HepG2 (cell line): ENCODE measurements at regions not wholly inside any gene's neighbourhood (a gene's known extent, or its start where the extent isn't known, plus 50 kb on each side); places are given as distances from the start of the nearest gene placed in this dataset.
A peak's percentile ranks its signal among the peaks of the same experiment; 100 is the strongest.

Source experiments
- ATAC-seq: fragments of 200-7000 bp; cut with Tn5 transposase; 3 replicates; pipeline ENCODE4 v1.9.1; 2020; ENCODE audit warnings: mild to moderate bottlenecking, moderate library complexity
- BruUV-seq: library from RNA; stranded (reverse); fragments of 400-500 nt; replicated peaks from 2 replicates; lab custom pipeline; 2021; lab: Mats Ljungman, UMichigan
- CTCF ChIA-PET: fragments of 300-600 bp; formaldehyde crosslinking; extraction: SDS; loops from one replicate; lab custom pipeline; 2021; ENCODE audit warnings: low total read pairs, inconsistent platforms, low intra/inter-chr PET ratio; lab: Yijun Ruan, JAX
- POLR2A ChIA-PET: fragments of 350-600 bp; sonication (Branson Sonifier 250); formaldehyde crosslinking; loops from one replicate; lab custom pipeline; 2020; ENCODE audit warnings: antibody characterized with exemption, inconsistent platforms; lab: Yijun Ruan, JAX
- DNase-seq: peaks from one replicate; pipeline ENCODE4 v3.0.0-alpha.2; 2015; ENCODE audit warnings: low spot score
- FAIRE-seq: peaks from 3 replicates; lab custom pipeline; 2011; peaks lifted over from hg19 to GRCh38; lab: Jason Lieb, UNC
- H2AFZ ChIP-seq: one replicate; pipeline ENCODE4 v1.6.1; 2011; ENCODE audit warnings: low read length, inconsistent platforms
- H3K27ac ChIP-seq: fragments of 300-600 bp; 3 replicates; pipeline ENCODE4 v1.8.0; 2011; ENCODE audit warnings: mixed run types, mild to moderate bottlenecking, mixed read lengths, low read length, inconsistent platforms; ENCODE audit not compliant: insufficient read depth; ENCODE audit errors: extremely low read length
- H3K27me3 ChIP-seq, 2 experiments: fragments of 200-600 bp in 1 of 2; 2 replicates in 1 of 2; 3 replicates in 1 of 2; pipeline versions ENCODE4 v1.6.0 to v1.8.0; 2011; ENCODE audit warnings: low read length in 2 of 2, mild to moderate bottlenecking in 2 of 2, moderate library complexity in 2 of 2, inconsistent platforms in 1 of 2; ENCODE audit not compliant: insufficient read depth in 2 of 2, control insufficient read depth in 1 of 2
- H3K36me3 ChIP-seq, 2 experiments: fragments of 200-600 bp in 1 of 2; replicated peaks in 1 of 2; 2 replicates in 1 of 2; 3 replicates in 1 of 2; pipeline versions ENCODE4 v1.5.1 to v1.8.0; 2011; ENCODE audit warnings: low read length in 2 of 2, inconsistent platforms in 1 of 2; ENCODE audit not compliant: insufficient read depth in 2 of 2, control insufficient read depth in 1 of 2
- H3K4me1 ChIP-seq: 2 replicates; pipeline ENCODE4 v1.5.1; 2012; ENCODE audit warnings: low read length, inconsistent platforms; ENCODE audit not compliant: insufficient read depth
- H3K4me2 ChIP-seq: 2 replicates; pipeline ENCODE4 v1.6.0; 2011; ENCODE audit warnings: low read depth, low read length, inconsistent platforms
- H3K4me3 ChIP-seq, 3 experiments: fragments of 200-600 bp in 1 of 3; sonication (generic), shearing (Covaris generic) in 1 of 3; replicated peaks in 1 of 3; 2 replicates each; pipeline ENCODE4 v1.5.1; 2011 to 2016; ENCODE audit warnings: low read length in 3 of 3, inconsistent platforms in 2 of 3, low read depth in 2 of 3, mild to moderate bottlenecking in 2 of 3, control low read depth in 1 of 3, mixed read lengths in 1 of 3; ENCODE audit not compliant: insufficient read depth in 1 of 3
- H3K79me2 ChIP-seq: one replicate; pipeline ENCODE4 v1.6.1; 2011; ENCODE audit warnings: low read length, inconsistent platforms; ENCODE audit not compliant: insufficient read depth
- H3K9ac ChIP-seq: 2 replicates; pipeline ENCODE4 v1.6.0; 2011; ENCODE audit warnings: mild to moderate bottlenecking, low read depth, low read length, inconsistent platforms; ENCODE audit not compliant: insufficient read depth
- H3K9me3 ChIP-seq: 2 replicates; pipeline ENCODE4 v1.5.1; 2012; ENCODE audit warnings: mild to moderate bottlenecking, low read length
- H4K20me1 ChIP-seq: 2 replicates; pipeline ENCODE4 v1.6.0; 2011; ENCODE audit warnings: inconsistent platforms, mild to moderate bottlenecking, low read length, moderate library complexity; ENCODE audit not compliant: insufficient read depth
- PCBP2 ChIP-seq: fragments of 200-400 bp; formaldehyde crosslinking; optimal IDR thresholded peaks from 2 replicates; pipeline ENCODE3; 2018; ENCODE audit warnings: low read length, low read depth; ENCODE audit not compliant: poor library complexity, severe bottlenecking
- ZNF7 ChIP-seq: IDR thresholded peaks from 2 replicates; pipeline ENCODE4 v1.6.1; 2016; ENCODE audit warnings: missing biosample characterization, missing genetic modification reagents
- WGBS: methylation state at CpG from one replicate; pipeline ENCODE4 v1.1.6; 2017; ENCODE audit warnings: low lambda C conversion rate; 5-methylcytosine and 5-hydroxymethylcytosine counted together
- in situ Hi-C: cut with HindIII; loops from 2 replicates; pipeline ENCODE4 v1.10.0; 2017; ENCODE audit warnings: low pct_unique_long_range_greater_than_20kb; ENCODE audit not compliant: extremely low pct_ligation_motif_present
- intact Hi-C: fragments of 100-400 bp; cut with micrococcal nuclease; formaldehyde crosslinking; loops from one replicate; pipeline ENCODE4 v1.10.0; 2022; ENCODE audit not compliant: unreplicated experiment
- TF ChIP-seq, protein P1 (sequence below): sonication (generic); formaldehyde crosslinking; IDR thresholded peaks from 2 replicates; pipeline ENCODE4 v1.5.0; 2020; ENCODE audit warnings: mild to moderate bottlenecking, missing genetic modification reagents, borderline replicate concordance

DNA sequence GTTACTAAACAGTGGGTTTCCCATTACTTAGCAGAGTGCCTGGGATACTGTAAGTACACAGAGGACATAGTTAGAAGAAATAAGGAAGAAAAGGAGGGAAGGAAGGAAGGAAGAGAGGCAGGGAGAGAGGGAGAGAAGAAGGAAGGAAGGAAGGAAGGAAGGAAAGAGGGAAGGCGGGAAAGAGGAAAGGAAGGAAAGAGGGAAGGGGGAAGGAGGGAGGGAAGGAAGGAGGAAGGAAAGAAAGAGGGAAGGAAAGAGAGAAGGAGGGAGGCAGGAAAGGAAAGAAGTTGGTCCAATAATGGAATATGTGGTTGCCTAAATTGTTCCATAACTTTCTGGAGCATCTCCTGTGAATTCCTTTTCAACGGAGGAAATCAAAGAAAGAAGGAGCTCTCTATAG lies 1230.4 kb downstream of the AACS start:
- Histone ChIP-seq H3K27ac (no peak overlapping the region), H3K36me3 (no peaks in the 10 kb centered on the region), H3K9ac (no peak overlapping the region), H2AFZ (no peak overlapping the region), H4K20me1 (no peaks in the 10 kb centered on the region), H3K4me3 (no peak overlapping the region), H3K27me3 (no peaks in the 10 kb centered on the region), H3K79me2 (no peaks in the 10 kb centered on the region), H3K4me1 (no peaks in the 10 kb centered on the region), H3K9me3 (peaks cover 81% of the 10 kb centered on the region), H3K4me2 (no peak overlapping the region)
- WGBS, result 3% methylated on average over 2 of the region's 2 CpGs
- peak; percentile 53 for TF ChIP-seq PCBP2
- TF ChIP-seq, protein P1, sequence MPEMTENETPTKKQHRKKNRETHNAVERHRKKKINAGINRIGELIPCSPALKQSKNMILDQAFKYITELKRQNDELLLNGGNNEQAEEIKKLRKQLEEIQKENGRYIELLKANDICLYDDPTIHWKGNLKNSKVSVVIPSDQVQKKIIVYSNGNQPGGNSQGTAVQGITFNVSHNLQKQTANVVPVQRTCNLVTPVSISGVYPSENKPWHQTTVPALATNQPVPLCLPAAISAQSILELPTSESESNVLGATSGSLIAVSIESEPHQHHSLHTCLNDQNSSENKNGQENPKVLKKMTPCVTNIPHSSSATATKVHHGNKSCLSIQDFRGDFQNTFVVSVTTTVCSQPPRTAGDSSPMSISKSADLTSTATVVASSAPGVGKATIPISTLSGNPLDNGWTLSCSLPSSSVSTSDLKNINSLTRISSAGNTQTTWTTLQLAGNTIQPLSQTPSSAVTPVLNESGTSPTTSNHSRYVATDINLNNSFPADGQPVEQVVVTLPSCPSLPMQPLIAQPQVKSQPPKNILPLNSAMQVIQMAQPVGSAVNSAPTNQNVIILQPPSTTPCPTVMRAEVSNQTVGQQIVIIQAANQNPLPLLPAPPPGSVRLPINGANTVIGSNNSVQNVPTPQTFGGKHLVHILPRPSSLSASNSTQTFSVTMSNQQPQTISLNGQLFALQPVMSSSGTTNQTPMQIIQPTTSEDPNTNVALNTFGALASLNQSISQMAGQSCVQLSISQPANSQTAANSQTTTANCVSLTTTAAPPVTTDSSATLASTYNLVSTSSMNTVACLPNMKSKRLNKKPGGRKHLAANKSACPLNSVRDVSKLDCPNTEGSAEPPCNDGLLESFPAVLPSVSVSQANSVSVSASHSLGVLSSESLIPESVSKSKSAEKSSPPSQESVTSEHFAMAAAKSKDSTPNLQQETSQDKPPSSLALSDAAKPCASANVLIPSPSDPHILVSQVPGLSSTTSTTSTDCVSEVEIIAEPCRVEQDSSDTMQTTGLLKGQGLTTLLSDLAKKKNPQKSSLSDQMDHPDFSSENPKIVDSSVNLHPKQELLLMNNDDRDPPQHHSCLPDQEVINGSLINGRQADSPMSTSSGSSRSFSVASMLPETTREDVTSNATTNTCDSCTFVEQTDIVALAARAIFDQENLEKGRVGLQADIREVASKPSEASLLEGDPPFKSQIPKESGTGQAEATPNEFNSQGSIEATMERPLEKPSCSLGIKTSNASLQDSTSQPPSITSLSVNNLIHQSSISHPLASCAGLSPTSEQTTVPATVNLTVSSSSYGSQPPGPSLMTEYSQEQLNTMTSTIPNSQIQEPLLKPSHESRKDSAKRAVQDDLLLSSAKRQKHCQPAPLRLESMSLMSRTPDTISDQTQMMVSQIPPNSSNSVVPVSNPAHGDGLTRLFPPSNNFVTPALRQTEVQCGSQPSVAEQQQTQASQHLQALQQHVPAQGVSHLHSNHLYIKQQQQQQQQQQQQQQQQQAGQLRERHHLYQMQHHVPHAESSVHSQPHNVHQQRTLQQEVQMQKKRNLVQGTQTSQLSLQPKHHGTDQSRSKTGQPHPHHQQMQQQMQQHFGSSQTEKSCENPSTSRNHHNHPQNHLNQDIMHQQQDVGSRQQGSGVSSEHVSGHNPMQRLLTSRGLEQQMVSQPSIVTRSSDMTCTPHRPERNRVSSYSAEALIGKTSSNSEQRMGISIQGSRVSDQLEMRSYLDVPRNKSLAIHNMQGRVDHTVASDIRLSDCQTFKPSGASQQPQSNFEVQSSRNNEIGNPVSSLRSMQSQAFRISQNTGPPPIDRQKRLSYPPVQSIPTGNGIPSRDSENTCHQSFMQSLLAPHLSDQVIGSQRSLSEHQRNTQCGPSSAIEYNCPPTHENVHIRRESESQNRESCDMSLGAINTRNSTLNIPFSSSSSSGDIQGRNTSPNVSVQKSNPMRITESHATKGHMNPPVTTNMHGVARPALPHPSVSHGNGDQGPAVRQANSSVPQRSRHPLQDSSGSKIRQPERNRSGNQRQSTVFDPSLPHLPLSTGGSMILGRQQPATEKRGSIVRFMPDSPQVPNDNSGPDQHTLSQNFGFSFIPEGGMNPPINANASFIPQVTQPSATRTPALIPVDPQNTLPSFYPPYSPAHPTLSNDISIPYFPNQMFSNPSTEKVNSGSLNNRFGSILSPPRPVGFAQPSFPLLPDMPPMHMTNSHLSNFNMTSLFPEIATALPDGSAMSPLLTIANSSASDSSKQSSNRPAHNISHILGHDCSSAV (CRISPR knock-in tag), result no peak
- TF ChIP-seq ZNF7 (CRISPR knock-in tag), result no peak
- FAIRE-seq (no peak), DNase-seq (no peak), ATAC-seq (no peak)
- CTCF ChIA-PET, result no interaction called here
- POLR2A ChIA-PET, result no interaction called here
- intact Hi-C loops, result no loop called here
- in situ Hi-C loops, result no loop called here
- no TSS peak for BruUV-seq
